ENCODE measurements at regions not wholly inside any gene's neighbourhood (a gene's known extent, or its start where the extent isn't known, plus 50 kb on each side); places are given as distances from the start of the nearest gene placed in this dataset.

- TF ChIP-seq CTCF (IDR thresholded peaks at IDR 0.05) (no peak), POLR2AphosphoS5 (IDR thresholded peaks at IDR 0.05) (no peak)
Measured at GRCh38 chr15:87213626-87214025, 1042.9 kb downstream of the NTRK3 start.

All from prostate gland (tissue), 2 donors.